Psoas muscle (tissue), 7 donors: ENCODE measurements at regions not wholly inside any gene's neighbourhood (a gene's known extent, or its start where the extent isn't known, plus 50 kb on each side); places are given as distances from the start of the nearest gene placed in this dataset.
"Not testable (repeated sequence)": the region's sequence is repeated elsewhere in the genome, so short reads cannot be mapped to it uniquely, and the experiment has no call there.

Experiments used
- ATAC-seq, 4 donors: fragments of 200-7000 bp; cut with Tn5 transposase; one replicate each; pipeline ENCODE4 v1.9.1; 2020; ENCODE audit warnings: moderate library complexity in 3 of 4, mild to moderate bottlenecking in 2 of 4
- DNase-seq, 2 donors: peaks; one replicate each; pipeline ENCODE4 v3.0.0-alpha.2; 2020
- H3K27ac ChIP-seq: fragments of 200-600 bp; one replicate; pipeline ENCODE4 v1.8.0; 2022
- H3K27me3 ChIP-seq, 3 donors: fragments of 200-600 bp in 1 of 3; one replicate each; pipeline versions ENCODE4 v1.6.1 to v1.8.0; 2013 to 2022; ENCODE audit warnings: low read length in 2 of 3, mild to moderate bottlenecking in 2 of 3, moderate library complexity in 1 of 3; ENCODE audit not compliant: insufficient read depth in 3 of 3
- H3K36me3 ChIP-seq, 2 donors: fragments of 200-600 bp in 1 of 2; one replicate each; pipeline versions ENCODE4 v1.6.1 to v1.8.0; 2013 to 2022; ENCODE audit warnings: low read depth in 1 of 2, mild to moderate bottlenecking in 1 of 2, moderate library complexity in 1 of 2; ENCODE audit not compliant: insufficient read depth in 1 of 2
- H3K4me1 ChIP-seq: fragments of 200-600 bp; one replicate; pipeline ENCODE4 v1.8.0; 2022
- H3K4me3 ChIP-seq: fragments of 200-600 bp; one replicate; pipeline ENCODE4 v1.8.0; 2022; ENCODE audit warnings: mild to moderate bottlenecking
- H3K9me3 ChIP-seq: fragments of 200-600 bp; one replicate; pipeline ENCODE4 v1.8.0; 2022
- CTCF ChIP-seq: fragments of 200-600 bp; IDR thresholded peaks from one replicate; pipeline ENCODE4 v1.8.0; 2022; ENCODE audit warnings: antibody characterized with exemption
- WGBS, 3 donors: extraction: QIAGEN DNeasy Blood & Tissue Kit; methylation state at CpG; one replicate each; pipeline versions ENCODE4 v1.1.6 to v1.1.7; 2013; 5-methylcytosine and 5-hydroxymethylcytosine counted together
- intact Hi-C, 2 donors: fragments of 100-400 bp; cut with DNase I; formaldehyde crosslinking; loops; one replicate each; pipeline versions ENCODE4 v1.11.0 to v1.14.2; 2022
- donor health status: healthy with polysubstance abuse.
- donor health status: DM: no; HTN: no; CAD: no; lungs with moderate emphysema.
- donor health status: Bipolar disorder and iron deficiency.
- donor health status: healthy.
- donor health status: DM: yes; HTN: yes; CAD: no.
- donor health status: DM: no; HTN: no; CAD: no.
- donor health status: DM: yes; HTN: yes; CAD: no.

GRCh38 chr2:236355911-236356310 is 91.7 kb upstream of the ASB18 start:
- 71 to 82% (median 72%) methylated on average over 8 of the region's 9 CpGs for WGBS, 3 donors
- no peak for ATAC-seq

GRCh38 chr2:236356321-236356720 is 92.1 kb upstream of the ASB18 start:
- H3K9me3 ChIP-seq, ATAC-seq, H3K27ac ChIP-seq, H3K36me3 ChIP-seq, H3K4me1 ChIP-seq, intact Hi-C loops, DNase-seq, H3K27me3 ChIP-seq, H3K4me3 ChIP-seq: not testable (repeated sequence)
- WGBS, 3 donors, result 77 to 86% (median 84%) methylated on average over 8 to 9 of the region's 11 CpGs

More at GRCh38 chr2:236355911-236356310, 91.7 kb upstream of the ASB18 start:
- H3K4me3 ChIP-seq, result no peak overlapping the region
- no peaks in the 10 kb centered on the region for H3K9me3 ChIP-seq
- no peak overlapping the region for H3K27ac ChIP-seq
- H3K27me3 ChIP-seq, result no peaks in the 10 kb centered on the region
- intact Hi-C loops, result loop anchor here in 1 of 2 donors (2.0 kb wide), 1 partner anchor 671 kb away; no protein-coding TSS in a partner anchor
- DNase-seq, result no peak
- no peaks in the 10 kb centered on the region for H3K4me1 ChIP-seq
- no peaks in the 10 kb centered on the region for H3K36me3 ChIP-seq
- no peak for TF ChIP-seq CTCF

- WGBS, 3 donors, result 76 to 89% (median 88%) methylated on average over 4 to 9 of the region's 10 CpGs
- H3K36me3 ChIP-seq, intact Hi-C loops, H3K4me1 ChIP-seq, H3K9me3 ChIP-seq, H3K27me3 ChIP-seq, H3K4me3 ChIP-seq, DNase-seq, ATAC-seq, H3K27ac ChIP-seq: not testable (repeated sequence)
Observed at GRCh38 chr2:236358482-236358881, 94.3 kb upstream of the ASB18 start.

- H3K9me3 ChIP-seq, result no peaks in the 10 kb centered on the region
- peaks cover 0 to 4% (median 0%) of the 10 kb centered on the region in 3 donors for H3K27me3 ChIP-seq
- ATAC-seq (no peak), DNase-seq (no peak)
- H3K4me1 ChIP-seq, result no peaks in the 10 kb centered on the region
- no peak overlapping the region for H3K27ac ChIP-seq
- TF ChIP-seq CTCF, result no peak
- H3K36me3 ChIP-seq, result no peaks in the 10 kb centered on the region
- 55 to 65% (median 64%) methylated on average over 10 of the region's 10 CpGs for WGBS, 3 donors
- H3K4me3 ChIP-seq, result no peak overlapping the region
- intact Hi-C loops, result no loop called here
Observed at GRCh38 chr2:236359426-236360045, 95.3 kb upstream of the ASB18 start.

GRCh38 chr2:236360496-236360895 is 96.3 kb upstream of the ASB18 start:
- ATAC-seq (no peak), DNase-seq (no peak)
- Histone ChIP-seq H3K4me1 (no peaks in the 10 kb centered on the region), H3K9me3 (no peaks in the 10 kb centered on the region), H3K4me3 (no peak overlapping the region), H3K27ac (no peak overlapping the region), H3K27me3 (peaks cover 0 to 7% (median 6%) of the 10 kb centered on the region in 3 donors), H3K36me3 (no peaks in the 10 kb centered on the region)
- intact Hi-C loops, result no loop called here
- TF ChIP-seq CTCF, result no peak
- 71 to 79% (median 75%) methylated on average over 4 of the region's 4 CpGs for WGBS, 3 donors
